Endothelial cell (in vitro differentiated cells): ENCODE measurements at regions not wholly inside any gene's neighbourhood (a gene's known extent, or its start where the extent isn't known, plus 50 kb on each side); places are given as distances from the start of the nearest gene placed in this dataset.

Source experiments
- DNase-seq: peaks from one replicate; pipeline ENCODE4 v3.0.0; 2021; ENCODE audit warnings: low spot score
- H3K27ac Mint-ChIP-seq: one replicate; pipeline ENCODE4 v1.8.0; 2021; ENCODE audit warnings: mixed read lengths, inconsistent platforms; ENCODE audit not compliant: unreplicated experiment
- H3K27me3 Mint-ChIP-seq: one replicate; pipeline ENCODE4 v1.8.0; 2021; ENCODE audit warnings: mild to moderate bottlenecking, moderate library complexity, mixed read lengths, inconsistent platforms; ENCODE audit not compliant: unreplicated experiment
- H3K36me3 Mint-ChIP-seq: one replicate; pipeline ENCODE4 v1.8.0; 2021; ENCODE audit warnings: mild to moderate bottlenecking, low read depth, mixed read lengths, inconsistent platforms; ENCODE audit not compliant: unreplicated experiment
- H3K4me1 Mint-ChIP-seq: one replicate; pipeline ENCODE4 v1.8.0; 2021; ENCODE audit warnings: mild to moderate bottlenecking, mixed read lengths, inconsistent platforms; ENCODE audit not compliant: unreplicated experiment
- H3K4me3 Mint-ChIP-seq: one replicate; pipeline ENCODE4 v1.8.0; 2021; ENCODE audit warnings: mild to moderate bottlenecking, mixed read lengths, inconsistent platforms; ENCODE audit not compliant: unreplicated experiment
- H3K9me3 Mint-ChIP-seq: one replicate; pipeline ENCODE4 v1.8.0; 2021; ENCODE audit warnings: mixed read lengths, inconsistent platforms; ENCODE audit not compliant: unreplicated experiment
- CTCF ChIP-seq: fragments of 200-600 bp; sonication (generic); IDR thresholded peaks from one replicate; pipeline ENCODE4 v1.5.0; 2021; ENCODE audit warnings: antibody characterized with exemption; ENCODE audit not compliant: unreplicated experiment

- H3K9me3 Mint-ChIP-seq, result no peaks in the 10 kb centered on the region
- H3K4me1 Mint-ChIP-seq, result no peaks in the 10 kb centered on the region
- H3K27me3 Mint-ChIP-seq, result no peaks in the 10 kb centered on the region
- no peak overlapping the region for H3K27ac Mint-ChIP-seq
- no peak overlapping the region for H3K4me3 Mint-ChIP-seq
- DNase-seq, result no peak
- TF ChIP-seq CTCF, result no peak
- H3K36me3 Mint-ChIP-seq, result no peaks in the 10 kb centered on the region
Measured at GRCh38 chrX:42499620-42500019, 278.3 kb downstream of the PPP1R2C start.

- TF ChIP-seq CTCF, result no peak
- Mint-ChIP-seq H3K27me3 (no peaks in the 10 kb centered on the region), H3K36me3 (no peaks in the 10 kb centered on the region), H3K4me3 (no peak overlapping the region), H3K9me3 (no peaks in the 10 kb centered on the region), H3K27ac (no peak overlapping the region), H3K4me1 (no peaks in the 10 kb centered on the region)
- no peak for DNase-seq
Measured at GRCh38 chrX:42497356-42497755, 280.6 kb downstream of the PPP1R2C start.

- no peak overlapping the region for H3K27ac Mint-ChIP-seq
- no peaks in the 10 kb centered on the region for H3K4me1 Mint-ChIP-seq
- H3K36me3 Mint-ChIP-seq, result no peaks in the 10 kb centered on the region
- H3K27me3 Mint-ChIP-seq, result no peaks in the 10 kb centered on the region
- TF ChIP-seq CTCF, result no peak
- DNase-seq, result no peak
- no peak overlapping the region for H3K4me3 Mint-ChIP-seq
- no peaks in the 10 kb centered on the region for H3K9me3 Mint-ChIP-seq
Measured at GRCh38 chrX:42496239-42496638, 281.7 kb downstream of the PPP1R2C start.

GRCh38 chrX:42495139-42495538 lies 282.8 kb downstream of the PPP1R2C start:
- DNase-seq, result no peak
- Mint-ChIP-seq H3K4me3 (no peak overlapping the region), H3K27ac (no peak overlapping the region), H3K4me1 (no peaks in the 10 kb centered on the region), H3K36me3 (no peaks in the 10 kb centered on the region), H3K27me3 (no peaks in the 10 kb centered on the region), H3K9me3 (no peaks in the 10 kb centered on the region)
- no peak for TF ChIP-seq CTCF

- Mint-ChIP-seq H3K36me3 (no peaks in the 10 kb centered on the region), H3K27ac (no peak overlapping the region), H3K27me3 (no peaks in the 10 kb centered on the region), H3K9me3 (no peaks in the 10 kb centered on the region), H3K4me3 (no peak overlapping the region), H3K4me1 (no peaks in the 10 kb centered on the region)
- DNase-seq, result no peak
- TF ChIP-seq CTCF, result no peak
Measured at GRCh38 chrX:42491137-42491907, 286.6 kb downstream of the PPP1R2C start.
